ENCODE measurements at regions not wholly inside any gene's neighbourhood (a gene's known extent, or its start where the extent isn't known, plus 50 kb on each side); places are given as distances from the start of the nearest gene placed in this dataset.

GRCh38 chr7:123366626-123367025 lies 166.9 kb upstream of the SLC13A1 start:
- no peaks in the 10 kb centered on the region for H3K36me3 ChIP-seq (ENCODE audit: control insufficient read depth, insufficient read depth, low read length)
- DNase-seq, result no peak
- ChIA-PET CTCF (no interaction called here), POLR2A (ENCODE audit: unreplicated experiment) (no interaction called here)
- no peaks in the 10 kb centered on the region for H3K79me1 ChIP-seq (ENCODE audit: low read depth in 1 of 2, low read length in 2 of 2)
- H3K23ac ChIP-seq (ENCODE audit: low read depth, low read length), result no peak overlapping the region
- H4K91ac ChIP-seq (ENCODE audit: insufficient read depth, low read depth, low read length), result no peak overlapping the region
- no peak overlapping the region for H3K4me2 ChIP-seq (ENCODE audit: low read depth, low read length)
- peaks cover 3% of the 10 kb centered on the region for H3K9me3 ChIP-seq (ENCODE audit: control insufficient read depth, insufficient read depth, low read length)
- H3K18ac ChIP-seq (ENCODE audit: low read depth, low read length), result no peak overlapping the region
- no peak overlapping the region for H3K27ac ChIP-seq (ENCODE audit: insufficient read depth, low read length)
- H3K4me1 ChIP-seq (ENCODE audit: control insufficient read depth, insufficient read depth, low read length), result no peaks in the 10 kb centered on the region
- TF ChIP-seq NFE2L2 (IDR thresholded peaks at IDR 0.05; ENCODE audit: low read depth, low read length) (no peak), RFX5 (IDR thresholded peaks at IDR 0.05; ENCODE audit: low read depth, low read length) (no peak)
- H2AFZ ChIP-seq (replicated peaks; ENCODE audit: low read length, poor library complexity), result no peak overlapping the region
- no peak overlapping the region for H3K9ac ChIP-seq (ENCODE audit: low read depth, low read length)
- H3K4me3 ChIP-seq (ENCODE audit: insufficient read depth, low read depth, low read length), result no peak overlapping the region
- no peaks in the 10 kb centered on the region for H3K27me3 ChIP-seq (ENCODE audit: control insufficient read depth, insufficient read depth, low read length)
- no peak overlapping the region for H4K5ac ChIP-seq (ENCODE audit: low read depth, low read length)
- no peak overlapping the region for H3K14ac ChIP-seq (replicated peaks; ENCODE audit: low read depth, low read length)
- H3K9me1 ChIP-seq (ENCODE audit: insufficient read depth, low read length), result no peaks in the 10 kb centered on the region
- H2BK15ac ChIP-seq (ENCODE audit: low read depth, low read length), result no peak overlapping the region
- no TSS peak for BruUV-seq (replicated peaks)
- no peak overlapping the region for H3K4ac ChIP-seq (ENCODE audit: low read depth, low read length)
- in situ Hi-C loops (cut with MboI; ENCODE audit: low sequenced_read_pairs), result no loop called here
- H2BK120ac ChIP-seq (ENCODE audit: low read depth, low read length), result no peak overlapping the region
- H2BK20ac ChIP-seq (ENCODE audit: low read depth, low read length), result no peak overlapping the region
- H3K56ac ChIP-seq (ENCODE audit: extremely low read depth, insufficient read depth, low read length), result no peak overlapping the region
- no peaks in the 10 kb centered on the region for H4K20me1 ChIP-seq (ENCODE audit: insufficient read depth, low read length)
- H4K8ac ChIP-seq (ENCODE audit: low read depth in 2 of 2, low read length in 2 of 2), result no peak overlapping the region
- intact Hi-C loops (cut with micrococcal nuclease), result no loop called here
- no peak for ATAC-seq (ENCODE audit: low read depth)
- no peak overlapping the region for H2BK5ac ChIP-seq (ENCODE audit: low read depth, low read length, poor library complexity, severe bottlenecking)
- H2AK5ac ChIP-seq (ENCODE audit: low read depth, low read length), result no peak overlapping the region
- dilution Hi-C loops (cut with HindIII; ENCODE audit: low sequenced_read_pairs, unreplicated experiment), result no loop called here
- H2AK9ac ChIP-seq (replicated peaks; ENCODE audit: low read depth, low read length, poor library complexity), result no peak overlapping the region
